GM12878 (cell line): ENCODE measurements at regions not wholly inside any gene's neighbourhood (a gene's known extent, or its start where the extent isn't known, plus 50 kb on each side); places are given as distances from the start of the nearest gene placed in this dataset.

Experiments
- ATAC-seq: fragments of 200-7000 bp; cut with Tn5 transposase; 3 replicates; pipeline ENCODE4 v1.9.1; 2020; ENCODE audit warnings: mild to moderate bottlenecking, moderate library complexity
- BruUV-seq: library from RNA; stranded (reverse); fragments of 400-500 nt; replicated peaks from 2 replicates; lab custom pipeline; 2021; lab: Mats Ljungman, UMichigan
- CTCF ChIA-PET: fragments of 300-600 bp; sonication (Branson Sonifier 250); formaldehyde crosslinking; extraction: SDS; loops from one replicate; lab custom pipeline; 2021; ENCODE audit warnings: inconsistent platforms; lab: Yijun Ruan, JAX
- POLR2A ChIA-PET: fragments of 350-600 bp; formaldehyde crosslinking; extraction: SDS; loops from one replicate; lab custom pipeline; 2021; ENCODE audit warnings: inconsistent platforms; lab: Charles Lee
- RAD21 ChIA-PET: fragments of 300-600 bp; sonication (Branson Sonifier 250); formaldehyde crosslinking; loops from one replicate; lab custom pipeline; 2023; ENCODE audit warnings: antibody characterized with exemption; ENCODE audit not compliant: unreplicated experiment; lab: Charles Lee
- SMC1A ChIA-PET: fragments of 300-600 bp; sonication (Branson Sonifier 250); formaldehyde crosslinking; loops from one replicate; lab custom pipeline; 2023; ENCODE audit not compliant: unreplicated experiment, uncharacterized antibody; lab: Charles Lee
- DNase-seq: peaks from one replicate; pipeline ENCODE4 v3.0.0-alpha.2; 2011; ENCODE audit warnings: low read depth, low spot score
- FAIRE-seq: peaks from 3 replicates; lab custom pipeline; 2011; peaks lifted over from hg19 to GRCh38; lab: Jason Lieb, UNC
- H2AFZ ChIP-seq: 2 replicates; pipeline ENCODE4 v1.6.0; 2011; ENCODE audit warnings: low read depth, low read length, control low read depth; ENCODE audit not compliant: control insufficient read depth
- H3K27ac ChIP-seq: 2 replicates; pipeline ENCODE4 v1.5.1; 2011; ENCODE audit warnings: control low read depth; ENCODE audit not compliant: control insufficient read depth, insufficient read depth
- H3K27me3 ChIP-seq, 2 experiments: replicated peaks in 1 of 2; 2 replicates each; pipeline versions ENCODE4 v1.6.0 to v1.6.1; 2011; ENCODE audit warnings: low read length in 1 of 2; ENCODE audit not compliant: control insufficient read depth in 2 of 2, insufficient read depth in 2 of 2
- H3K36me3 ChIP-seq, 2 experiments: 2 replicates each; pipeline ENCODE4 v1.5.1; 2011; ENCODE audit warnings: low read length in 1 of 2; ENCODE audit not compliant: control insufficient read depth in 2 of 2, insufficient read depth in 2 of 2
- H3K4me1 ChIP-seq: 2 replicates; pipeline ENCODE4 v1.6.1; 2011; ENCODE audit warnings: mild to moderate bottlenecking, low read length, moderate library complexity, mixed read lengths; ENCODE audit not compliant: control insufficient read depth, insufficient read depth
- H3K4me2 ChIP-seq: 2 replicates; pipeline ENCODE4 v1.6.0; 2011; ENCODE audit warnings: control low read depth; ENCODE audit not compliant: control insufficient read depth, insufficient read depth
- H3K4me3 ChIP-seq: fragments of 200-600 bp; sonication (generic); 2 replicates; pipeline ENCODE4 v1.5.1; 2016
- H3K79me2 ChIP-seq: 2 replicates; pipeline ENCODE4 v1.6.0; 2011; ENCODE audit warnings: low read length; ENCODE audit not compliant: control insufficient read depth, insufficient read depth
- H3K9ac ChIP-seq: 2 replicates; pipeline ENCODE4 v1.8.0; 2011; ENCODE audit warnings: low read length, control low read depth, mixed read lengths; ENCODE audit not compliant: control insufficient read depth, insufficient read depth
- H3K9me3 ChIP-seq: replicated peaks from 3 replicates; pipeline ENCODE4 v1.5.1; 2011; ENCODE audit warnings: mild to moderate bottlenecking, low read length; ENCODE audit not compliant: control insufficient read depth, insufficient read depth
- H4K20me1 ChIP-seq: 2 replicates; pipeline ENCODE4 v1.6.0; 2011; ENCODE audit not compliant: control insufficient read depth, insufficient read depth
- ASH2L ChIP-seq: fragments of 300-600, 200-600 bp; sonication (generic); IDR thresholded peaks from 2 replicates; pipeline ENCODE4 v1.6.1; 2017; ENCODE audit warnings: low read depth, mild to moderate bottlenecking, borderline replicate concordance
- BHLHE40 ChIP-seq, 2 experiments: fragments of 450-650 bp in 1 of 2; IDR thresholded peaks; 2 replicates each; pipeline ENCODE4 v1.6.1; 2011 to 2017; ENCODE audit warnings: low read depth in 2 of 2, borderline replicate concordance in 1 of 2, improper control_type of control experiment in 1 of 2, low read length in 1 of 2, mild to moderate bottlenecking in 1 of 2
- CHD1 ChIP-seq: IDR thresholded peaks from 2 replicates; pipeline ENCODE4 v1.6.1; 2012; ENCODE audit warnings: low read depth, low read length, improper control_type of control experiment
- HDGF ChIP-seq: fragments of 450-650 bp; IDR thresholded peaks from 2 replicates; pipeline ENCODE4 v1.6.1; 2016; ENCODE audit warnings: antibody characterized with exemption
- NBN ChIP-seq: fragments of 450-650 bp; IDR thresholded peaks from 2 replicates; pipeline ENCODE4 v1.6.1; 2016
- POLR2A ChIP-seq: IDR thresholded peaks from 2 replicates; pipeline ENCODE4 v1.6.1; 2011; ENCODE audit warnings: low read depth, mild to moderate bottlenecking, low read length
- POU2F2 ChIP-seq: IDR thresholded peaks from 3 replicates; pipeline ENCODE4 v1.6.1; 2011; ENCODE audit warnings: low read depth, mild to moderate bottlenecking, low read length, borderline replicate concordance
- SMAD1 ChIP-seq: fragments of 450-650 bp; IDR thresholded peaks from 2 replicates; pipeline ENCODE4 v1.6.1; 2018; ENCODE audit warnings: mild to moderate bottlenecking, low read depth; ENCODE audit not compliant: partially characterized antibody
- YY1 ChIP-seq: IDR thresholded peaks from 2 replicates; pipeline ENCODE4 v1.6.1; 2011; ENCODE audit warnings: low read depth, mild to moderate bottlenecking, low read length
- ZNF24 ChIP-seq: fragments of 450-650 bp; IDR thresholded peaks from 2 replicates; pipeline ENCODE4 v1.6.1; 2017; ENCODE audit warnings: antibody characterized with exemption, mild to moderate bottlenecking
- ZZZ3 ChIP-seq: IDR thresholded peaks from 2 replicates; pipeline ENCODE4 v1.6.1; 2011; ENCODE audit warnings: low read depth; ENCODE audit not compliant: control insufficient read depth, insufficient read length
- WGBS: methylation state at CpG from one replicate; pipeline ENCODE4 v1.1.6; 2016; ENCODE audit warnings: low lambda C conversion rate; ENCODE audit not compliant: insufficient replicate concordance, insufficient coverage; ENCODE audit errors: missing lambda C conversion rate; 5-methylcytosine and 5-hydroxymethylcytosine counted together
- in situ Hi-C: fragments of 300-500 bp; cut with MboI; formaldehyde crosslinking; loops from 9 replicates; pipeline ENCODE4 v1.14.3; 2018; ENCODE audit warnings: mixed read lengths
- intact Hi-C: fragments of 100-400 bp; cut with micrococcal nuclease; formaldehyde crosslinking; loops from one replicate; pipeline ENCODE4 v1.14.2; 2022; ENCODE audit not compliant: unreplicated experiment
- TF ChIP-seq, protein P1 (sequence below): fragments of 450-650 bp; formaldehyde crosslinking; IDR thresholded peaks from 2 replicates; pipeline ENCODE4 v1.5.0; 2022; ENCODE audit warnings: mild to moderate bottlenecking, missing genetic modification characterization
- TF ChIP-seq, protein P2 (sequence below): fragments of 450-650 bp; IDR thresholded peaks from 2 replicates; pipeline ENCODE4 v1.6.1; 2014; ENCODE audit warnings: mild to moderate bottlenecking
- TF ChIP-seq, protein P3 (sequence below): IDR thresholded peaks from 2 replicates; pipeline ENCODE4 v1.6.1; 2012; ENCODE audit warnings: low read depth, low read length, improper control_type of control experiment
- TF ChIP-seq, protein P4 (sequence below): fragments of 450-650 bp; IDR thresholded peaks from 2 replicates; pipeline ENCODE4 v1.6.1; 2017; ENCODE audit warnings: low read depth, mild to moderate bottlenecking, moderate library complexity

DNA sequence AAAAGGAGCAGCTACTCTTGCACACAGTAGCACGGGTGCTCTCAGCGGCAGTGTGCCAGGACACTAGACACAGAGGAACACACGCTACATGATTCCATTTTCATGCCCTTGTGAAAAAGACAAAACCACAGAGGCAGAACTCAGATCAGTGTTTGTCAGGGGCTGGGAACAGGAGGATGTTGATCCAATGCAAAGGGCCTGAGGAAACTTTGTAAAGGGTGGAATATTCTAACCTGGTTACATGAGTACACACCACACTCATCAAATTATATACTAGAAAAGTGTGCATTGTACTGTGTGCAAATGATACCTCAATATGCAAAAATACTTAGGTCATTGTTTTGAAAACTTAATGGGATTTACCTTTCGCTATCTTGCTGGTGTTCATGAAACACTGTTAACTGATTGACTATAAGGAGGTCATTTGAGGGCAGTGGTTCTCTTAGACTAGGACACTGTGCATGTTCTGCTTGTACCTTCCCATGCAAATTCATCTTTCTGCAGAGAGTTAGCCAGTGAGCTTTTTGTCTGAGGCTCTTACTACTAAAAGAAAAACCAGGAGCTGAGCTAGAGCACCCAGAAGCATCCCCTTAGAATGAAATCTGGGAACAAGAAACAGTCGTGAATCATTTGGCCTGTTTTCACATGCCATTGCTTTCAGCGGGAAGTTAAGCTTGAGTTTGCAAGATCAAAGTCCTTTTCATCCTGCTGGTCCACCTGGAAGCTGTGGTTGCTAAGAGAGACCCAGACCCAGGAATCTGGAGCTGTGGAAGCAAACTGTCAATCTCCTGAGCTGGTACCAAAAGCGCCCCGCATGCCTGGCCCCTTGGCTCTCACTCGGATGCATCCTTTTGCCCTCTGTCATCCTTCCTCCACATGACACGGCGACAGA lies 204.8 kb downstream of the TTLL2 start:
- no peaks in the 10 kb centered on the region for H3K36me3 ChIP-seq
- no peak overlapping the region for H2AFZ ChIP-seq
- no peaks in the 10 kb centered on the region for H4K20me1 ChIP-seq
- H3K4me2 ChIP-seq, result no peak overlapping the region
- 53% methylated on average over 11 of the region's 11 CpGs for WGBS
- no peak for TF ChIP-seq HDGF
- TF ChIP-seq POU2F2, result no peak
- no peak for TF ChIP-seq POLR2A
- TF ChIP-seq, protein P1, sequence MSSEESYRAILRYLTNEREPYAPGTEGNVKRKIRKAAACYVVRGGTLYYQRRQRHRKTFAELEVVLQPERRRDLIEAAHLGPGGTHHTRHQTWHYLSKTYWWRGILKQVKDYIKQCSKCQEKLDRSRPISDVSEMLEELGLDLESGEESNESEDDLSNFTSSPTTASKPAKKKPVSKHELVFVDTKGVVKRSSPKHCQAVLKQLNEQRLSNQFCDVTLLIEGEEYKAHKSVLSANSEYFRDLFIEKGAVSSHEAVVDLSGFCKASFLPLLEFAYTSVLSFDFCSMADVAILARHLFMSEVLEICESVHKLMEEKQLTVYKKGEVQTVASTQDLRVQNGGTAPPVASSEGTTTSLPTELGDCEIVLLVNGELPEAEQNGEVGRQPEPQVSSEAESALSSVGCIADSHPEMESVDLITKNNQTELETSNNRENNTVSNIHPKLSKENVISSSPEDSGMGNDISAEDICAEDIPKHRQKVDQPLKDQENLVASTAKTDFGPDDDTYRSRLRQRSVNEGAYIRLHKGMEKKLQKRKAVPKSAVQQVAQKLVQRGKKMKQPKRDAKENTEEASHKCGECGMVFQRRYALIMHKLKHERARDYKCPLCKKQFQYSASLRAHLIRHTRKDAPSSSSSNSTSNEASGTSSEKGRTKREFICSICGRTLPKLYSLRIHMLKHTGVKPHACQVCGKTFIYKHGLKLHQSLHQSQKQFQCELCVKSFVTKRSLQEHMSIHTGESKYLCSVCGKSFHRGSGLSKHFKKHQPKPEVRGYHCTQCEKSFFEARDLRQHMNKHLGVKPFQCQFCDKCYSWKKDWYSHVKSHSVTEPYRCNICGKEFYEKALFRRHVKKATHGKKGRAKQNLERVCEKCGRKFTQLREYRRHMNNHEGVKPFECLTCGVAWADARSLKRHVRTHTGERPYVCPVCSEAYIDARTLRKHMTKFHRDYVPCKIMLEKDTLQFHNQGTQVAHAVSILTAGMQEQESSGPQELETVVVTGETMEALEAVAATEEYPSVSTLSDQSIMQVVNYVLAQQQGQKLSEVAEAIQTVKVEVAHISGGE (CRISPR knock-in tag), result no peak
- TF ChIP-seq, protein P2, sequence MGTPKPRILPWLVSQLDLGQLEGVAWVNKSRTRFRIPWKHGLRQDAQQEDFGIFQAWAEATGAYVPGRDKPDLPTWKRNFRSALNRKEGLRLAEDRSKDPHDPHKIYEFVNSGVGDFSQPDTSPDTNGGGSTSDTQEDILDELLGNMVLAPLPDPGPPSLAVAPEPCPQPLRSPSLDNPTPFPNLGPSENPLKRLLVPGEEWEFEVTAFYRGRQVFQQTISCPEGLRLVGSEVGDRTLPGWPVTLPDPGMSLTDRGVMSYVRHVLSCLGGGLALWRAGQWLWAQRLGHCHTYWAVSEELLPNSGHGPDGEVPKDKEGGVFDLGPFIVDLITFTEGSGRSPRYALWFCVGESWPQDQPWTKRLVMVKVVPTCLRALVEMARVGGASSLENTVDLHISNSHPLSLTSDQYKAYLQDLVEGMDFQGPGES, result no peak
- TF ChIP-seq CHD1, result no peak
- TF ChIP-seq SMAD1, result no peak
- TF ChIP-seq, protein P3, sequence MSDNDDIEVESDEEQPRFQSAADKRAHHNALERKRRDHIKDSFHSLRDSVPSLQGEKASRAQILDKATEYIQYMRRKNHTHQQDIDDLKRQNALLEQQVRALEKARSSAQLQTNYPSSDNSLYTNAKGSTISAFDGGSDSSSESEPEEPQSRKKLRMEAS, result no peak
- TF ChIP-seq NBN, result no peak
- no peak for TF ChIP-seq ZZZ3
- TF ChIP-seq, protein P4, sequence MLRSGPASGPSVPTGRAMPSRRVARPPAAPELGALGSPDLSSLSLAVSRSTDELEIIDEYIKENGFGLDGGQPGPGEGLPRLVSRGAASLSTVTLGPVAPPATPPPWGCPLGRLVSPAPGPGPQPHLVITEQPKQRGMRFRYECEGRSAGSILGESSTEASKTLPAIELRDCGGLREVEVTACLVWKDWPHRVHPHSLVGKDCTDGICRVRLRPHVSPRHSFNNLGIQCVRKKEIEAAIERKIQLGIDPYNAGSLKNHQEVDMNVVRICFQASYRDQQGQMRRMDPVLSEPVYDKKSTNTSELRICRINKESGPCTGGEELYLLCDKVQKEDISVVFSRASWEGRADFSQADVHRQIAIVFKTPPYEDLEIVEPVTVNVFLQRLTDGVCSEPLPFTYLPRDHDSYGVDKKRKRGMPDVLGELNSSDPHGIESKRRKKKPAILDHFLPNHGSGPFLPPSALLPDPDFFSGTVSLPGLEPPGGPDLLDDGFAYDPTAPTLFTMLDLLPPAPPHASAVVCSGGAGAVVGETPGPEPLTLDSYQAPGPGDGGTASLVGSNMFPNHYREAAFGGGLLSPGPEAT, result no peak
- TF ChIP-seq ZNF24, result no peak
- TF ChIP-seq YY1, result no peak
- no peak for TF ChIP-seq ASH2L
- no peak for TF ChIP-seq BHLHE40 (IDR thresholded peaks at IDR 0.05; ENCODE audit: borderline replicate concordance in 1 of 2, low read depth in 2 of 2, low read length in 1 of 2)
- CTCF ChIA-PET, result interaction anchor here (1.0 kb wide), 1 partner anchor 13 kb away, joined by 3 read pairs; no protein-coding TSS in a partner anchor
- intact Hi-C loops, result no loop called here
- H3K9ac ChIP-seq, result no peak overlapping the region
- DNase-seq (no peak), FAIRE-seq (no peak), ATAC-seq (no peak)
- H3K79me2 ChIP-seq, result no peaks in the 10 kb centered on the region
- POLR2A ChIA-PET, result no interaction called here
- H3K4me1 ChIP-seq, result no peaks in the 10 kb centered on the region
- in situ Hi-C loops, result no loop called here
- no TSS peak for BruUV-seq
- SMC1A ChIA-PET, result no interaction called here
- H3K27me3 ChIP-seq, result no peaks in the 10 kb centered on the region; a peak in 2 of 4 replicates
- H3K4me3 ChIP-seq, result no peak overlapping the region
- no peak overlapping the region for H3K27ac ChIP-seq
- RAD21 ChIA-PET, result no interaction called here
- no peaks in the 10 kb centered on the region for H3K9me3 ChIP-seq
